HL-60 (cell line): ENCODE measurements at regions not wholly inside any gene's neighbourhood (a gene's known extent, or its start where the extent isn't known, plus 50 kb on each side); places are given as distances from the start of the nearest gene placed in this dataset.

Source experiments
- CTCF ChIP-seq: IDR thresholded peaks from one replicate; pipeline ENCODE4 v1.5.1; 2011; ENCODE audit warnings: low read length, control low read depth, inconsistent platforms; ENCODE audit not compliant: insufficient read depth
- GABPA ChIP-seq: IDR thresholded peaks from 2 replicates; pipeline ENCODE4 v1.6.1; 2012; ENCODE audit warnings: low read depth
- POLR2AphosphoS5 ChIP-seq: IDR thresholded peaks from 2 replicates; pipeline ENCODE4 v1.6.1; 2012; ENCODE audit warnings: low read depth
- SPI1 ChIP-seq: IDR thresholded peaks from 2 replicates; pipeline ENCODE4 v1.6.1; 2012; ENCODE audit warnings: low read depth, mild to moderate bottlenecking, borderline replicate concordance

DNA sequence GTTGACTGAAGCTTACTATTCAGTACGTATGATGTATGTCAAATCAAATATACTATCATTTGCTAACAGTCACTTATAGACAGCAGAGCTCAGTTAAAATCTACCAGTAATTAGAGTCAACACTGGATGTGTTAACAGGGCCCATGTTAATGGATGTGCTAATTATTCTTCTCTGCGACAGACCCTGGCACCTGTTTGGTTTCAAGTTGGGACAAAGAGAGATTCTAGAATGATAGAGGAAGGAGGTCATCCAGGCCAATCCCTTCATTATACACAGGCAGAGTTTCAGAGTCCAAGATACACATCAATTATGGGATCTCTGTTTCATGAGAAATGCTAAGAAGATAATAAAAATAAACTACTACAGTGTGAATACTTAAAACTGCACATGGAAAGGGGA is 615.0 kb downstream of the ZNF608 start:
- TF ChIP-seq CTCF (no peak), POLR2AphosphoS5 (no peak), GABPA (no peak), SPI1 (no peak)
